WERI-Rb-1 (cell line): ENCODE measurements at regions not wholly inside any gene's neighbourhood (a gene's known extent, or its start where the extent isn't known, plus 50 kb on each side); places are given as distances from the start of the nearest gene placed in this dataset.

Experiments
- DNase-seq: peaks from one replicate; pipeline ENCODE4 v3.0.0-alpha.2; 2020
- H3K27ac ChIP-seq: fragments of 250-450 bp; sonication (Bioruptor Pico); 2 replicates; pipeline ENCODE4 v1.5.1; 2020; ENCODE audit warnings: mild to moderate bottlenecking, moderate library complexity
- H3K27me3 ChIP-seq: fragments of 250-450 bp; sonication (Bioruptor Pico); 2 replicates; pipeline ENCODE4 v1.5.1; 2021; ENCODE audit warnings: mild to moderate bottlenecking, low read depth, moderate library complexity; ENCODE audit not compliant: insufficient read depth, severe bottlenecking
- H3K36me3 ChIP-seq: fragments of 250-450 bp; sonication (Bioruptor Pico); 2 replicates; pipeline ENCODE4 v1.5.1; 2020; ENCODE audit warnings: mild to moderate bottlenecking, moderate library complexity
- H3K4me3 ChIP-seq: 2 replicates; pipeline ENCODE4 v1.5.1; 2011; ENCODE audit warnings: low read depth, mild to moderate bottlenecking, control low read depth, low read length
- H3K9me3 ChIP-seq: fragments of 250-450 bp; sonication (Bioruptor Pico); 2 replicates; pipeline ENCODE4 v1.5.1; 2021; ENCODE audit warnings: mild to moderate bottlenecking, moderate library complexity; ENCODE audit not compliant: severe bottlenecking
- TF ChIP-seq, protein P1 (sequence below): IDR thresholded peaks from 2 replicates; pipeline ENCODE4 v1.5.1; 2011; ENCODE audit warnings: low read depth, mild to moderate bottlenecking, control low read depth, inconsistent platforms, low read length

DNA sequence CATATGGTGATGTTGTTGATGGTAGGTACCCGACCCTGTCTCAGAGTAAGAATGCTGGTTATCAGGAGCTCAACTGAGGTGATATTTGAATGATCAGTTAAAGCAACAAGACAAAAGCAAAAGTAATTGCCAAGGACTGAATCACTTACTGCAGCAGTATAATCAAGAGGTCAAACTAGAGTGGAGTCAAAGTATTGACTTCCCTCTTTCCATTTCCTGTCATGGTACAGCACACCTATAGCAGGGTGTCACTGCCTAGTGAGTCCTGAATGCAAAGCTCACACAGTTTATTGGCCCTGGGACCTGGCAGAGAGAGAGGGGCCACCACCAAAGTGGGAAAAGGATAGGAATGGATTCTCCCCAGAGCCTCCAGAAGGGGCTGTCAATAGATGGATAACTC lies 886.1 kb upstream of the SORCS1 start:
- no peaks in the 10 kb centered on the region for H3K36me3 ChIP-seq
- DNase-seq = no peak
- no peak overlapping the region for H3K4me3 ChIP-seq
- no peak overlapping the region for H3K27ac ChIP-seq
- peaks cover 5% of the 10 kb centered on the region for H3K9me3 ChIP-seq
- TF ChIP-seq, protein P1, sequence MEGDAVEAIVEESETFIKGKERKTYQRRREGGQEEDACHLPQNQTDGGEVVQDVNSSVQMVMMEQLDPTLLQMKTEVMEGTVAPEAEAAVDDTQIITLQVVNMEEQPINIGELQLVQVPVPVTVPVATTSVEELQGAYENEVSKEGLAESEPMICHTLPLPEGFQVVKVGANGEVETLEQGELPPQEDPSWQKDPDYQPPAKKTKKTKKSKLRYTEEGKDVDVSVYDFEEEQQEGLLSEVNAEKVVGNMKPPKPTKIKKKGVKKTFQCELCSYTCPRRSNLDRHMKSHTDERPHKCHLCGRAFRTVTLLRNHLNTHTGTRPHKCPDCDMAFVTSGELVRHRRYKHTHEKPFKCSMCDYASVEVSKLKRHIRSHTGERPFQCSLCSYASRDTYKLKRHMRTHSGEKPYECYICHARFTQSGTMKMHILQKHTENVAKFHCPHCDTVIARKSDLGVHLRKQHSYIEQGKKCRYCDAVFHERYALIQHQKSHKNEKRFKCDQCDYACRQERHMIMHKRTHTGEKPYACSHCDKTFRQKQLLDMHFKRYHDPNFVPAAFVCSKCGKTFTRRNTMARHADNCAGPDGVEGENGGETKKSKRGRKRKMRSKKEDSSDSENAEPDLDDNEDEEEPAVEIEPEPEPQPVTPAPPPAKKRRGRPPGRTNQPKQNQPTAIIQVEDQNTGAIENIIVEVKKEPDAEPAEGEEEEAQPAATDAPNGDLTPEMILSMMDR = no peak
- no peaks in the 10 kb centered on the region for H3K27me3 ChIP-seq

DNA sequence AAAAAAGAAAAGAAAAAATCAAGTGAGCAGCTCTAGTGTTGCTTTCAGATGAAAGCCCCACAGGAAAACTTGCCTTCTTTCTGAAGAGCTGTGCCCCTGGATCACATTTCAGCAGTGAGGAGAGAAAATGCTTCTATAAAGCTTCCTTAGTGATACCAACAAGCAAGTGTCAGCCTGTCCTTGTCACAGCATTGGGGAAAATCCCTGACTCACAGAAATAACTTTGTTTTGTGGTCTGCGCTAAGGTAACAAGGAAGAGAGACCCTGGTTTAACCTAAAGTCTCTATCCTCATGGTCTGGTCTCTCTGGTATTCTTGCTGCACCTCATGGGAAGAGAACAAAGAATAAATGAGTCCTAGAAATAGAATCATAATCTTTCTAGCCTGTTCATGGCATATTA lies 885.2 kb upstream of the SORCS1 start:
- Histone ChIP-seq H3K27ac (no peak overlapping the region), H3K4me3 (no peak overlapping the region), H3K27me3 (no peaks in the 10 kb centered on the region), H3K9me3 (peaks cover 5% of the 10 kb centered on the region), H3K36me3 (no peaks in the 10 kb centered on the region)
- TF ChIP-seq, protein P1 = no peak
- DNase-seq = no peak

DNA sequence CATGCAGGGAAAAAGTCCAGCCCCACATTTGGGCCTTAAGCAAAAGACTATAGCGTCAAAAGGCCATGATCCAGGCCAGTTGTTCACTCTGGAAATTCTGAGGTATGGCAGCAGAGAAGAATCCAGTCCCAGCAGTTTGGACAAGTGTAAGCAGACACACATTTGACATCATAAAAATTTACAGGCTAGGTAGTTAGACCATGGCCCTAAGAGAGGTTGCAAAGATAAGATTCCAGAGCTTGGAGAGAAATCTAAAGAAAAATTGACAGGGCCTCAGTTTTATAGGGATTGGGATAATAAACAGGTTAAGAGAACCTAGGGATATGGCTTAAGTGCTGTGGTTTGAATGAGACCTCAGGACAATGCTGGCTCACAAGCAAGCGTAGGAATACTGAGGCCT lies 884.4 kb upstream of the SORCS1 start:
- H3K27ac ChIP-seq = no peak overlapping the region
- peaks cover 5% of the 10 kb centered on the region for H3K9me3 ChIP-seq
- H3K27me3 ChIP-seq = no peaks in the 10 kb centered on the region
- no peaks in the 10 kb centered on the region for H3K36me3 ChIP-seq
- TF ChIP-seq, protein P1 = no peak
- no peak for DNase-seq
- no peak overlapping the region for H3K4me3 ChIP-seq

DNA sequence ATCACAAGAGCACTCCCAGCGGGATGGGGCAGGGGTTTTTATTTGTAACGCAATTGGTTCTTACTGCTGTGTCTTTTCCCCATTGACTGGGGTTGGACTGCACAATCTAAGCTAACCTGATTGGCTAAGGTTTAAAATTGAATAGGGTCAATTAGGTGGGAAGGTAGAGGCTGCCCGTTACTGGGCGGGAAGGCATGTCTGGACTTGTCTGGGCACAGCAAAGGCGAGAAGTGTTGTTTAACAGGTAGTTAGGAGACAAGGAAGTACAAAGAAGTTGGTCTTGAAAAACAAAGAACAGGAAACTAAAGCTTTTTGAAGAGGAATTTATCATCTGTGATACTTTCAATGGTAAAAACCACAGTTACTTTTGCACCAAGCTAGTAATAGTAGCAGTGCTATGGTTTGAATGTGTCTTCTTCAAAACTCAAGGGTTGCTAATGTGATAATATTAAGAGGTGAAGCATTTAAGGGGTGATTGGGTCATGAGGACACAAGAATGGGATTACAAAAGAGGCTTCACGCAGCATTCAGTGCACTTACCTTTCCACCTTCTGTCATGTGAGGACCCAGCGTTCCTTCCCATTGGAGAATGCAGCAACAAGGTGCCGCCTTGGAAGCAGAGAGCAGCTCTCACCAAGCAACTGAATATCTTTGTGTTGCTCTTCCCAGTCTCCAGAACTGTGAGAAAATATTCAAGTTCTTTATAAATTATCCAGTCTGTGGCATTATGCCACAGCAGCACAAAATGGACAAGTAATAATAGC lies 875.5 kb upstream of the SORCS1 start:
- no peaks in the 10 kb centered on the region for H3K36me3 ChIP-seq
- H3K27me3 ChIP-seq = no peaks in the 10 kb centered on the region
- TF ChIP-seq, protein P1 = no peak
- H3K9me3 ChIP-seq = no peaks in the 10 kb centered on the region
- H3K27ac ChIP-seq = 0 out of 2 replicates have a peak overlapping the region, but pooled peaks have one; percentile 25
- H3K4me3 ChIP-seq = no peak overlapping the region
- no peak for DNase-seq

DNA sequence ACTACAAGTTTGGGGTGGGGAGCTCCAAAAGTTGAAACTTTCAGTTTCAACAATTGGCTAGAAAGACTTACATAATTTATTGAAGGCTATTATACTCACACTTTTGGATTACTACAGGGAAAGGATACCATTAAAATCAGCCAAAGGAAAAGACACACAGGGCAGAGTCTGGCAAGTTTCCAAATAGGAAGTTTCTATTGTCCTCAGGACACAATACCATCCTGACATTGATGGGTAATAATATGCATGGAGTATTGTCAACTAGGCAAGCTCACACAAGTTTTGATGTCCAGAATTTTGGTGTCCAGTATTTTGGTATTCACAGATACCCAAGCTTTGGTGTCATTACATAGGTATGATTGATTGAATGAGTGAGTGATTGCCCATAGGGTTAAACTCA lies 872.6 kb upstream of the SORCS1 start:
- DNase-seq = no peak
- Histone ChIP-seq H3K9me3 (no peaks in the 10 kb centered on the region), H3K27me3 (no peaks in the 10 kb centered on the region), H3K27ac (no peak overlapping the region), H3K36me3 (no peaks in the 10 kb centered on the region), H3K4me3 (no peak overlapping the region)
- TF ChIP-seq, protein P1 = no peak

DNA sequence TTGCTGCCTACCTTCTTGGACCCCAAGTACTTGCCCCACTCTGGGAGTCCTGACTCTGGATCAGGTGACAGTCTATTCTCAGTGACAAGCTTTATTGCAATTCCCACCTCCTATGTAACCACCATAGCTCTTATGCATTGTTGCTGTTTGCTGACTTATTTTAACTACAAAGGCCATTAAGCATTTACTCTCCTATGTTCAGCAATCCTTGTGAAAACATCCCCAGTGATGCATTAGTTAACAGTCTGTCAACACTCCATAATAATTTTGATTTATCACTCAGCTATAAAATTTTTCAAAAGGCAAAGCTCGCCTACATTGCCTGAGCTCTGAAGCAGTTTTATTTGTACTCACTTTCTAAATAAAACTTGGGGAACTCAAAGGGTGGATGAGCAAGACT lies 871.8 kb upstream of the SORCS1 start:
- TF ChIP-seq, protein P1 = no peak
- DNase-seq = no peak
- Histone ChIP-seq H3K27me3 (no peaks in the 10 kb centered on the region), H3K36me3 (no peaks in the 10 kb centered on the region), H3K9me3 (no peaks in the 10 kb centered on the region), H3K4me3 (no peak overlapping the region), H3K27ac (no peak overlapping the region)
